GM23338 (cell line): ENCODE measurements at regions not wholly inside any gene's neighbourhood (a gene's known extent, or its start where the extent isn't known, plus 50 kb on each side); places are given as distances from the start of the nearest gene placed in this dataset.

Experiments
- ATAC-seq: fragments of 200-7000 bp; cut with Tn5 transposase; 3 replicates; pipeline ENCODE4 v1.9.1; 2020
- DNase-seq: peaks from one replicate; pipeline ENCODE4 v3.0.0-alpha.2; 2015; ENCODE audit warnings: low spot score
- H2AFZ ChIP-seq: fragments of 200-600 bp; sonication (generic); 2 replicates; pipeline ENCODE4 v1.8.0; 2016; ENCODE audit warnings: antibody characterized with exemption, mild to moderate bottlenecking, moderate library complexity
- H3F3A ChIP-seq: fragments of 200-600 bp; sonication (generic); replicated peaks from 2 replicates; pipeline ENCODE4 v1.8.0; 2017; ENCODE audit warnings: antibody characterized with exemption, mixed run types, low read depth
- H3K27ac ChIP-seq: fragments of 200-600 bp; sonication (generic); 2 replicates; pipeline ENCODE4 v1.6.1; 2016; ENCODE audit warnings: low read depth
- H3K27me3 ChIP-seq: fragments of 200-600 bp; sonication (generic); 2 replicates; pipeline ENCODE4 v1.8.0; 2016; ENCODE audit warnings: mild to moderate bottlenecking, mixed run types, moderate library complexity; ENCODE audit not compliant: insufficient read depth
- H3K36me3 ChIP-seq: fragments of 200-600 bp; sonication (generic); 2 replicates; pipeline ENCODE4 v1.8.0; 2016; ENCODE audit warnings: mild to moderate bottlenecking; ENCODE audit not compliant: insufficient read depth
- H3K4me1 ChIP-seq: fragments of 200-600 bp; sonication (generic); 2 replicates; pipeline ENCODE4 v1.8.0; 2016; ENCODE audit warnings: mild to moderate bottlenecking, moderate library complexity; ENCODE audit not compliant: insufficient read depth
- H3K4me2 ChIP-seq: fragments of 200-600 bp; sonication (generic); 2 replicates; pipeline ENCODE4 v1.7.1; 2017; ENCODE audit warnings: mixed run types
- H3K4me3 ChIP-seq: fragments of 200-600 bp; sonication (generic); 2 replicates; pipeline ENCODE4 v1.6.1; 2016; ENCODE audit warnings: mixed run types
- H3K79me2 ChIP-seq: fragments of 200-600 bp; sonication (generic); replicated peaks from 2 replicates; pipeline ENCODE4 v1.8.0; 2017; ENCODE audit warnings: mild to moderate bottlenecking; ENCODE audit not compliant: insufficient read depth
- H3K9me2 ChIP-seq: fragments of 200-600 bp; sonication (generic); 2 replicates; pipeline ENCODE4 v1.8.0; 2017; ENCODE audit not compliant: insufficient read depth
- H4K20me1 ChIP-seq: fragments of 200-600 bp; sonication (generic); replicated peaks from 2 replicates; pipeline ENCODE4 v1.8.0; 2017; ENCODE audit warnings: mild to moderate bottlenecking; ENCODE audit not compliant: insufficient read depth
- H3K27ac Mint-ChIP-seq: 2 replicates; pipeline ENCODE4 v1.8.0; 2020; ENCODE audit warnings: inconsistent platforms, mild to moderate bottlenecking, moderate library complexity, mixed read lengths
- H3K27me3 Mint-ChIP-seq: 3 replicates; pipeline ENCODE4 v1.8.0; 2022; ENCODE audit warnings: low read depth, mild to moderate bottlenecking, moderate library complexity, mixed read lengths, inconsistent platforms; ENCODE audit not compliant: insufficient read depth, poor library complexity
- H3K36me3 Mint-ChIP-seq: 3 replicates; pipeline ENCODE4 v1.8.0; 2021; ENCODE audit warnings: low read depth, mild to moderate bottlenecking, inconsistent platforms, moderate library complexity, mixed read lengths
- H3K4me1 Mint-ChIP-seq: 3 replicates; pipeline ENCODE4 v1.8.0; 2020; ENCODE audit warnings: mild to moderate bottlenecking, inconsistent platforms, mixed read lengths
- H3K4me3 Mint-ChIP-seq: 3 replicates; pipeline ENCODE4 v1.8.0; 2021; ENCODE audit warnings: moderate library complexity, mild to moderate bottlenecking, inconsistent platforms, mixed read lengths
- H3K9me3 Mint-ChIP-seq: 3 replicates; pipeline ENCODE4 v1.8.0; 2020; ENCODE audit warnings: moderate library complexity, mild to moderate bottlenecking, inconsistent platforms, mixed read lengths
- CTCF ChIP-seq, 2 experiments: fragments of 200-600 bp in 1 of 2; sonication (generic) in 1 of 2; conservative IDR thresholded peaks; 2 replicates each; pipeline versions ENCODE4 v1.5.1 to v1.6.1; 2016 to 2017; ENCODE audit warnings: antibody characterized with exemption in 2 of 2, low read depth in 2 of 2, mild to moderate bottlenecking in 2 of 2, moderate library complexity in 1 of 2
- NANOG ChIP-seq: IDR thresholded peaks from 2 replicates; pipeline ENCODE4 v1.6.1; 2016; ENCODE audit warnings: antibody characterized with exemption, borderline replicate concordance
- POLR2AphosphoS5 ChIP-seq: IDR thresholded peaks from 2 replicates; pipeline ENCODE4 v1.6.1; 2016; ENCODE audit warnings: antibody characterized with exemption, low read depth
- STAT1 ChIP-seq: IDR thresholded peaks from one replicate; pipeline ENCODE4 v1.6.1; 2016; ENCODE audit warnings: antibody characterized with exemption; ENCODE audit not compliant: unreplicated experiment
- ZNF462 ChIP-seq: fragments of 250-450 bp; sonication (Bioruptor Pico); IDR thresholded peaks from 2 replicates; pipeline ENCODE4 v1.5.0; 2020; ENCODE audit warnings: mild to moderate bottlenecking, moderate library complexity

GRCh38 chr4:38266616-38267015 lies 306.4 kb downstream of the PTTG2 start (continued):
- TF ChIP-seq ZNF462 (CRISPR knock-in tag) (no peak), STAT1 (no peak), NANOG (no peak)

- no peak for DNase-seq
- Histone ChIP-seq H3K4me1 (no peaks in the 10 kb centered on the region), H3K27ac (no peak overlapping the region), H3K27me3 (no peaks in the 10 kb centered on the region), H3K36me3 (no peaks in the 10 kb centered on the region), H3K4me2 (no peak overlapping the region), H3K9me2 (0 out of 2 replicates have a peak, but pooled peaks cover 8% of the 10 kb centered on the region), H3K4me3 (no peak overlapping the region), H4K20me1 (no peaks in the 10 kb centered on the region), H2AFZ (no peak overlapping the region), H3F3A (no peaks in the 10 kb centered on the region), H3K79me2 (no peaks in the 10 kb centered on the region)
- H3K9me3 Mint-ChIP-seq, result no peaks in the 10 kb centered on the region; the same call in 2 of the 3 replicates
- TF ChIP-seq ZNF462 (CRISPR knock-in tag) (no peak), POLR2AphosphoS5 (no peak), CTCF (conservative IDR thresholded peaks at IDR 0.05; ENCODE audit: low read depth in 2 of 2) (no peak)
- peaks cover 2% of the 10 kb centered on the region for H3K27me3 Mint-ChIP-seq
- H3K27ac Mint-ChIP-seq, result no peak overlapping the region
- H3K4me1 Mint-ChIP-seq, result no peaks in the 10 kb centered on the region
- ATAC-seq, result no peak
- H3K4me3 Mint-ChIP-seq, result no peak overlapping the region
- H3K36me3 Mint-ChIP-seq, result no peaks in the 10 kb centered on the region
Observed at GRCh38 chr4:38268108-38268820, 308.1 kb downstream of the PTTG2 start.
